ENCODE measurements at regions not wholly inside any gene's neighbourhood (a gene's known extent, or its start where the extent isn't known, plus 50 kb on each side); places are given as distances from the start of the nearest gene placed in this dataset.

DNA sequence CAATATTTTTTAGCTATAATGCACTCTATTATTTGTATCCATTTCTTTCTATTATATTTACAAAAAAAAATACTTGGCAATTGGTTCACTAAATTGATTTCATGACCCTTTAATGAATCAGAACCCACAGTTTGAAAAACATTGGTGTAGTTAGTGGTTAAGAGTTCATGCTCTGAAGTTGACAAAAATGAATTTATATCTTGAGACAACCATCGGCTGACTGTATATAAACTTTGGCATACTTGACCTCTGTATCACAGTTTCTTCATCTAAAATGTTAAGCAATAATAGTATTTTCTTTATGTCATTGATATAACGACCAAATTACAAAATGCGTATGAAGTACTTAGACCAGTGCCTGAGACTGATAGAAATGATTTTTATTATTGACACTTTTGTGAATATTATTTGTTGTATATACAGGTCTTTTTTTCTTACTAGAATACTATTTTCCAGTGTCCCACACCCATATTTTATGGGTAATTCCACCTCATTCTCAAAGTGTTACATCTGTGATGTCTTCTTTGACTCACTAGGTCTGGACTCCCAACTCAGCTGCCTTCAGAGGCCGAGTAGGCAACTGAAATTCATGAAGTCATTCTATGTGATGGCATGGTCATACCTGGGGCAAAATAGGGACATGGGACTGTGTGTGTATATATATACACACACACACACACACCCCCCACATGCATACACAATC, 459.2 kb downstream of the RFPL4B start:
- DNase-seq = peak; percentile 66

DNA sequence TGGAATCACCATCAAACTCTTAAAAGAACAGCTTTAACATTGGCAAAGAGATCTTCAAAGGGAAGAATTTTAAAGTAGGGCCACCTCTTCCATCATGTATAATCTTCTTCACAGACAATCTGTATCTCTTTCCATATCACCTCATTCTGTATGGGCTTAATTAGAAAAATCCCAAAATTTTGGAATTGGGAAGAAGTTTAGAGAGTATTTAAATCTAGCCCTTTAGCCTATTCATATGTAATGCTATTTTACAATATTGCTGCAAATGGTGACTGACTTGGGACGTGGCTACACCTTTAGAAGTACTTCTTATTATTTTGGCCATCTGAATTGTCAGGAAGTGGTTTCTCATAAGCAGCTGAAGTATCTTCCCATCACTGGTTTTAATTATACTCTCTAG, 474.3 kb downstream of the RFPL4B start:
- DNase-seq = no peak

DNA sequence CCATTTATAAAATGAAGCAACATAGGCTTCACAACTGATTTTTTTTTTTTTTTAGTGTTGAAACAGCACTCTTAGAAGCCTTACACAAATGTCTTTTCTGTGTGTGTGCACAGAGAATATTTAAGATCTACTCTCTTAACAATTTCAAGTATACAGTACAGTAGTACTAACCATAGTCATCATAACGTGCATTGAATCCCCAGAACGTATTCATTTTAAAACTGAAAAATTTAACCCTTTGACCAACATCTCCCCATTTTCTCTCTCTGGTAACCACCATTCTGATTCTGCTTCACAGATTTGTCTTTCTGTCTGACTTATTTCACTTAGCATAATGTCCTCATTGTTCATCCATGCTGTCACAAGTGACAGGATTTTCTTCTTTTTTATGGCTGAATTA, 475.6 kb downstream of the RFPL4B start:
- no peak for DNase-seq

DNA sequence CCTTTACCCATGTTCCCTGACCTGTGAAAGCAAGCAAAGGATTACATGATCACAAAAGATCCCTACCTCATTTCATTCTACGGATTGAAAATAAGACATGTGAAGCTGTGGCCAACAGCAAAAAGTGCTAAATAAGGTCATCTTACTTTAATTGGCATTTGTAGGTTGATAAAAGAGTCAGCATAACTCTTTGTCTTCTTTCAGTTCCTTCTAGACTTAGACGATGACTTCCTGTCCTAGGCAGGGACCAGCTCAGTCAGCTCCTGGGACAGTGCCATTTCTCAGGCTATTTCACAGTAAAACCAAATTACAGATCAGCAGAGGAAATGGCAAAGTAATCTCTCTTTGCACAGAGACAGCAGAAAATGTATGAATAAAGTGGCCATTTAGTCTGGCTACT, 480.7 kb downstream of the RFPL4B start:
- peak; percentile 12 for DNase-seq

DNA sequence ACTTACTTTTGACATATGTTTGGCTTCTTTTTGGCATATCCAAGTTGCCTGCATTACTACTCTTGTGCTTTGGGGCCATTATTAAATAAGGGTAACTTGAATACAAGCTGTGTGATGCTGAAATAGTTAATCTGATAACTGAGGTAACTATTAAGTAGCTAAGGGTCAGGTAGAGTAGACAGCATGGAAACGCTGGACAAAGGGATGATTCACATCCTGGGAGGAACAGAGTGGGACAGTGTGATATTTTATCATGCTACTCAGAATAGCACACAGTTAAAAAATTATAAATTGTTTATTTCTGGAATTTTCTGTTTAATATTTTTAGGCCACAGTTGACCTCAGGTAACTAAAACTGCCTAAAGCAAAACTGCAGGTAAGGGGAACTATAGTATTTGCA, 483.9 kb downstream of the RFPL4B start:
- peak; percentile 10 for DNase-seq

DNA sequence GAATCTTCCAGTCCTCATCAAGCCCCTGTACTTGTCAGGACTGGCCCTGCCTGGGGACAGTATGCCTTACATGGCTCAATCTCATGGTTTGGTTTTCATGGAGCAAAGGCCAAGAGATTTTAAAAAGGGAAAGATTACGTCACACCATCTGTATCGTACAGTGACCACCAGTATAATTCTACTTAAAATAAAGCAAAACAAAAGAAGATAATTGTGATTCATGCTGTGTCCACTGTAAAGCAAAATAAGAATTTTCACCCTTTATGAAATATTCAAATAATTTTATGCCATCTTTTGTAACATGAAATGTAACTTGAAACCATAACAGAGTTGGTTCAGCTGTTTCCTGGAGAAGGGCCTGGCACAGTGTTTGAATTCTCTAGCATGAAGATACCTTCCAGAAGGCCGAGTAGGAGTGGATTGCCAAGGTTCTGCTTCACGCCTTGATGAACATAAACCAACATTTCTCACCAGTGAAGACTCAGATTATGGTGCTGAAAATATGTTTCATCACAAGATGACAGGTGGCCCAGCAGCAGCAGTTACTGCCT, 486.5 kb downstream of the RFPL4B start:
- peak; percentile 1 for DNase-seq

DNA sequence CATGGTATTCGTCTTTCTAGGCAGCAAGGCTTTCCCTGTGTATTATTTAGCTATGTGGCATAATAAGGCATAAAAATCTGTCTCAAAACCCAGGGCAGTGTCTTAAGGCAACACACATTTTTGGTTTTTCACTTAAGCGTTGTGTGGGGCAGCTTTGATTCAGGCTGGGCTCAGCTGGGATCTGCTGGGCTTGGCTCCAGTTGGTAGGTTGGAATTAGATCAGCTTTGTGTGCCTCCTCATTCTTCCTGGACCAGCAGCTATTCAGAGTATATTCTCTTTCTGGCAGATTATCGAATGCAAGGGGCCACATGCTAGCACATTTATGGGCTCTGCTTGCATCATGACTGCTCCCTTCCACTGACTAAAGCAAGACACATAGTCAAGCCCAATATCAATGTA, 487.9 kb downstream of the RFPL4B start:
- no peak for DNase-seq

DNA sequence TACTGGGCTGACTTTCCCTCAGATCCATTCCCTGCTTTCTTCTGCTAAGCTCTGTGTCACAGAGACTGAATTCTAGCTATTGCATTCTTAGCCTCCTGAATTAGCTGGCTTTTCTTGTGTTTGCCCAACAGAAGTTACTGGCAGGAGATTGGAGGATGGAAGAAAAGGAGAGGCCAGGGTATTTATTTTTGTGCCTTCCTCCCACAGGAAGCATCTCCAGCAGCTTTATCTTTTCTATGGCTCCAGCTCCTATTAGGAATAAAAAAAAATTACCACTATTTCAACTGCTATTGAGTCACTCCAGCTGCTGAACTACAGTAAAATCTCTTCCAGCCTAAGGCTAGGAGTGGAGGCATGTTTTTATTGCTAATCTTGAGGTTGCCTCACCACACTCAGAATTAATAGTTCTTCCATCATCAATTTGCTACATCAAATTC, 492.4 kb downstream of the RFPL4B start:
- peak; percentile 74 for DNase-seq

DNA sequence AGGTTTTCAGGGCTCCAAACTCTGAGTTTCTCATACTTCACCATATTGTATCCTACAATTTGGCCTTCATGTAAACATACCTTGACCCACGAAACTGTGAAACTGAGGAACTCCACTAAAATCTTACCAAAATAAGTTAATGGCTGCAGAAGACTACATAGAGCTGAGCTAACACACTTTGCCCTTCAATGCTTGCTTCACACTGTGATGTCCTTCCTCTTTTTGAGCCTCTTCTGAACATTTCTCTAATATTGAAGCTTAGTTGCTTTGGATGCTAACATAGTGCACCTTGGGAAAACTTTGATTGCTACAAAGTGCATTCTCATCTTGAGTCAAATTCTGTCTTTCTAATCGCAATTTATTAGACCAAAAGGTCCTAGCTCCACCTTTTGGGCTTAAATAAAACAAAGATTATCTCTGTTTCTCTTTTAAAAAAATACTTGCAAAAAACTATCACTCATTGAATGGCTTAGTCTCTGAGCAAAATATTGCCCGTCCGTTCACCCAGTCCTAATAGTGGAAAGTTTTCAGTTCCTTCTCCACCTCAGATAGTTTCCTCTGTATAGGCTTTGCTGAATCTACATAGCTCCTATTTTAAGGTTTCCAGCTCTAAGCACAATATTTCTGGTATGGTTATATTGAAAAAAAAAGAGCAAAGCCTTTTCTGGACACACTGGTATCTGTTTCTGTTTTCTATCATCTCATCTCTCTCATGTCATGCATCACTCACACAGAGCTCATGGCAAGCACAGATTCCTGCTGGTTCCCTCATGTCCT, 494.6 kb downstream of the RFPL4B start:
- no peak for DNase-seq

DNA sequence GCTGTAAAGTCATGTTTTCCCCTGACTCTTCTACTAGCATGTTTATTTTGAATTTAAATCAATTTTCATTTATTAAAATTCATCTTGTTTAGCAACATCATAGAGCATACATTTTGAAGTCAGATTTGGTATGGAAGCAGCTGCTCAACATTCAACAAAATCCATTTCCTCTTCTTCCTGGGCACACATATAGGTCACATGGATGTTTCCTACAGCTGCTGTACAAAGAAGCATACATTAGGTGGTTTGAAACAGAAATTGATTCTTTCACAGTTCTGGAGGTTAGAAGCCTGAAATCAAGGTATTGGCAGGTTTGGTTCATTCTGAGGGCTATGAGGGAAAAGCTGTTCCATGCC, 495.2 kb downstream of the RFPL4B start:
- DNase-seq = no peak

DNA sequence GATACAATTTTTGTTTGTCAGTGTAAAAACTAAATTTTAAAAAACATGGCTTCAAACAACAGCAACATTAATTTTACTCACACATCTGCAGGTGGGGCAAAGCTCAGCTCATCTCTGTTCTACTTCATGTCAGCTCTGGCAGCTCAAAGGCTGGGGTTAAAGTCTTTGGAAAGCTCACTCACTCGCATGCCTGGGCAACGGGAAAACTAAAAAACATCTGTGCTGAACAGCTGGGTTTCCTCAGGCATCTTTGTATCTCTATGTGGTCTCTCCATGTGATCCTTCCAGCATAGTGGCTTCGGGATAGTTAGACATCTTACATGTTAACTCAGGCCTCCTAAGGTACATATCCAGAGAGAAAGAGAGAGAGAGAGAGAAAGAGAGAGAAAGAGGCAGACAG, 499.6 kb downstream of the RFPL4B start:
- DNase-seq = no peak

DNA sequence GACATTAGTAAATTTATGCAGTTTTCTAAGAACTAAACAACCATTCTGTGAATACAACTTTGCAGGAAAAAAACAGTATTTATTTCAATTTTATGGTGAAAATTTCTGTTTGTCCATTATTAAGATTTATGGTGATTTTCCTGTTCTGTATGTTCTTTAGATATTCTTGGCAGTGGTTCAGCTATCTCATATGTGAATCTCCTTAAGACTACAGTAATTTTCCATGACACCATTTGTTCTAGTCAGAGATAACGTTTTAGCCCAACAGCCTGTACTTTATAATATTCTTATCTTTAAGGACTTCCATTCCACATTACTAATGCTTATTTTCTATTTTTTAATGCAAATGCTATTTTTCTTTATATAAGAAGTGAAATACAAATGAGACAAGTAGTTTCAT, 504.0 kb downstream of the RFPL4B start:
- DNase-seq = no peak

DNA sequence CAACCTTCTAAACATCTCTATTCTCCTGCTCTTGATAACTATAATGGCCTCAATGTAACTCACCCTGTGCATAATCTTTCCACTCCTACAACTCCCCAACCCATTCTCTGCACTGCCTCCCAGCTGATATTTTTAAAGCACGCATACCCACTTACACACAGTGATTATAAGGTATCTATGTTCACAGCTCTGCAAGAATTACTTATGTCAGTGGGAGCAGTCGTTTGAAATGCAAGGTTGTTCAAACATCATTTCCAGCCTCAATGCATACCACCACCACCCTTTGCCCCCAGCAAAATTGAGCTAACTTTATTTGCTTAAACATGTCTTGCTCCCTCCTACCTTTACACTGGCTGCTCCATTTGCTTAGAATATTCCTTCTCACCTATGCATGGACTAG, 506.0 kb downstream of the RFPL4B start:
- no peak for DNase-seq

DNA sequence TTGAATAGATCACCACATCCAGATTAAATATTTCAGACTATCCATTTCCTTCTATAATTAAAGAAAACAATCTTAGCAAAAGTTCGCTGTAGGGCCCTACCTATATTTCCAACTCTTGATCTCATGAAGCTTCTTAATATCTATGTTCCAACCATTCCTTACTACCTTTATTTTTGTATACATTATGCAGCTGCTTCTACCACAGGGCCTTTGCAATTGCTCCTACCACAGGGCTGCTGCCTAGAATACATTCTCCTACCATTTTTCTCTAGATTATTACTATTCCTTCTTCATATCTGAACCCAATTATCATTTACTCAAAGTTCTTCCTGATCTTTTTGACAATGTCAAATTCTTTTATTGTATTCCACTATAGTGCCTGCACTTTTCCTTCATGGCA, 516.6 kb downstream of the RFPL4B start:
- no peak for DNase-seq

DNA sequence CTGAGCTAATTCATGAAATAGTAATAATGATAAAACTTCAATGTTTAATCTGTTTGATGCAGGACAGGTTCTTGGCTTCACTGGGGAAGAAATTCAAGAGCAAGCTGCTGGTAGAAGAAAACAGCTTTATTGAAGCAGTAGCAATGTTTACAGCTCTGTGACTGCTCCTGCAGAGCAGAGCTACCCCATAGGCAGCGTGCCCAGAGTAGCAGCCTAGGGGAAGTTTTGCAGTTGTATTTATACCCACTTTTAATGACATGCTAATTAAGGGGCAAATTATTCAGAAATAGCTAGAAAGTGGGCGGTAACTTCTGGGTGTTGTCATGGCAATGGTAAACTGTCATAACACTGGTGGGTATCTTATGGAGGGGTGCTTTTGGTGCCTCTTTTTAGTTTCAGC, 518.0 kb downstream of the RFPL4B start:
- no peak for DNase-seq

DNA sequence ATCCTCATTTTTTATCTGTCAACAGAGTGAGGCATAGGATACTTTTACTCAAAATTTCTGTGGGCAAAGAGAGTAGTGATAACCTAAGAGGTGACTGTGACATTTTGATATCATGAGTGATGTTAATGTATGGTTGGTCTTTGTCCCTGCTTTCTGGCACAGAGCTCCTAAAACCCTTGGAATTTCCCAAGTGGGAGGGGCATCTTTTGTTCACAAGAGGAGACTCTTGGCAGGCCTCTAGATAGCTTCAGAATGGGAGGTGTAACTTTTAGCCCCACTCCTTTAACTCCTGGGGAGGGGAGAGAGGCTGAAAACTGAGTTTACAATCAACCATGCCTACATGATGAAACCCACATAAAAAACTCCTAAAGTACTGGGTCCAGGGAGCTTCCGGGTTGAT, 527.8 kb downstream of the RFPL4B start:
- no peak for DNase-seq

DNA sequence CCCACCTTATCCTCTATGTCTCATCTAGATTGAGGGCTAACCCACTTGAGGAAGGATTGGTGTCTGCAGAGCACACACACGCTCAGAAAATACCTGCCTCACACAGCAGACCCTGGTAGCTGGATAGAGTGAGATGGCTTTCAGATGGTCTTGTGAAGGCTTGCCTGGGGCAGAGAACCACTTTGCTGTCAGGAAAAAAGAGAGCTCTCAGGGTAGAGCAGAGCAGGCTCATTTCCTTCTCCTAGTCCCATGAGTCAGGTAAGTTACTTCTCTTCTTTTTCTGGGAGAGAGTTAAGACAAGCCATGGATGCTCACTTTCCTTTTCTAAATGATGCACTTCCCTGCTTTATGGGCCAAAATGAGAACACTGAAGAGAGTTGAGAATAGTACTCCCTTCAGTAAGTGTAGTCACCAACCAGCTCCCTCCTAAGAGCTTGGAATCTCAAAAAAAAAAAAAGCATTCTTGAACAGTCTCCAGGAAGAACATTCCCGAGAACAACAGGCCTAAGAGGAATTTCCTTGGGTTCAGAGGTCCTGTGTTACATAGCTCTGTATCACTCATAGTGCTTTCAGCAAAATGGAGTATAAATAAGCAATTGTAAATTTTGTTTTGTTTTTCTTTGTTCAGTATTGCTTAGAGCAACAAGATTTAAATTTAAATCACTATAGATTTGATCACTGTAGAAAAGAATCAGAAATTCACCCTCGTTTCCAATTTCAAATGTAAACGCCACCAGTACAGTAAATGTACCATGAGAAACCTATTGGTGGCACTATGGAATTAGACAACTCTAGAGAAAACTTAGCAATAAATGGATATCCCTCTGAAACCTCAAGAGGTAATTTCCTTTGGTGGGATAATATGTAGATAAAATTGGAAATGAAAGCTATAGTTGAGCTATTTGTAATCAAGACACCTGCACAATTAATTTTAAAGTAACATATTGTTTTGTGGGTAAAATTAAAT, 530.3 kb downstream of the RFPL4B start:
- peak; percentile 94 for DNase-seq

DNA sequence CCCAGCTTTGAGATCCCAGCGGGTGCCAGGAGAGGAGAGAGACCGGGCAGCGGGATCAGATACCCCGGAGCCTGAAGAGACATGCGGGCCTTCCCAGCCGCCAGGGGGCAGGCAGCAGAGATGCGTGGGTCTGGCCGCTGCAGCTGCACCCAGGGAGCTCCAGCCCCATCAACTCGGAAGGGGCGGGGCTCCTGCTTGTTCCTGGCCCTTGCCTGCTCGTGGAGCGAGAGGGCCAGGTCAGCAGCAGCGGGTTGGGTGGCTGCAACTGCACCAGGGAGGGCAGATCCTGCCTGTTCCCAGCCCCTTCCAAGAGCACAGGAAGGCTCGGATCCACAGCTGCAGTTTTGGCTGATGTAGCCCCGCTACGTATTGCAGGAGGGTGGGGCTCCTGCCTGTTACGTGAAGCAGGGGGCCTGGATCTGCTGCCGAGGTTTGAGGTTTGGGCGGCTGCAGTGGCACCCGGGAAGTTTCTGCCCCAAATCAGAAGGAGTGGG, 532.8 kb downstream of the RFPL4B start:
- no peak for DNase-seq

DNA sequence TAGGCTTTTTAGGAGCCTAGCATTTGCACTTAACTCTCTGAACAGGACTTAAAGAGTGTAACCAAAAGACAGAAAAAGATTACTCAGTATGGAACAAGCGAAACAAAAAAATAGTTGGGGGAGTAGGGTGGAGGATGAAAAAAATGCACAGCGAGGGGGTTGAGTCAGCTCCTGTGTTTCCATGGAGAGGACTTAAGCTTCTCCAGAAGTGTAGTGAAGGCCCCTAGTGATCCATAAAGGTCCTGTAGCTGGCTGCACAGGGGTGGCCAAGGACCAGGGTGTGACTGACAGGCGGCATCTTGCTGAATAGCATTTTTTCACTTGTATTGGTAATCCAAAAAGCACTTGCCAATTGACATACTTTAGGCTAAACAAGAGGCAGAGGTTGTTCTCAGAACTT, 533.9 kb downstream of the RFPL4B start:
- DNase-seq = peak; percentile 54

DNA sequence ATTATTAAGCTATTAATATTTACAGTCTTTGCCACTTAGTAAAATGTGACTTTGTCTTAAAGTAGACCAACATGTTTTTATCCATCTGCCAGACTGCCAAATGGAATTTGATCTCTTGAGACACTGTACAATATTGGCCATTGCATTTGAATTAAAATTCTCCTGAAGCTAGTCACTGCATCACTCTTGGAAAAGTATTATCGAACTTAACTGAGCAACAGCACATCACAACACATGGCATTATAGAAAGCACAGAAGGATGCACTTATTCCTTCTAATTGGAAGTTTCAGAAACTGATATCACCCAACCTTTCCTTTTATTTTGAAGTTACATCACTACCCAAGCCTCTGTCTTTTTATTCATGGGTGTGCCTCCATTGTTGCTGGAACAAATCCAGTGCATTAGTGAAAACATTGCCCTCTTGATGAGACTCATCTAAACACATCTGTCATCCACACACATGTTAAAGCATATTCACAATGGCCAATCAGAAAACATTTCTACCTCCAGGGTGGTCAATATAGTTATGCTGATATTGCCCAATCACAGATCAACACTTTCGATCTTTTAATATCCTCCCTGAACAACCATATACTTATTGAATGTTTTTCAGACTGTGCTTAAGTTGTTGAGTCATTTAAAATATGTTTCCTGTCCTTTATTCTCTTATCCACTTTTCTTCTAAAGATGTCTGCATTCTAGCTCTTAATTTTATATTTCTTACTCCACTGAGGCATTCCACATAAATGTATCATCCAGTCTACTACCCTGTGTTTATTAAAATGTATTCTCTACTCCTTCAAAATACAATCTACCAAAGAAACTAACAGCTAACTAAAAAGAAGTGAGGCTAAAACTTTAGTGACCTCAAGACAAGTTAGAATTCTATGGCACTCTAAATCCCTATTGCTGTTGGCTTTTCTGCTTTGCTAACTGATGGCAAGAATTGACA, 535.0 kb downstream of the RFPL4B start:
- DNase-seq = peak; percentile 19

DNA sequence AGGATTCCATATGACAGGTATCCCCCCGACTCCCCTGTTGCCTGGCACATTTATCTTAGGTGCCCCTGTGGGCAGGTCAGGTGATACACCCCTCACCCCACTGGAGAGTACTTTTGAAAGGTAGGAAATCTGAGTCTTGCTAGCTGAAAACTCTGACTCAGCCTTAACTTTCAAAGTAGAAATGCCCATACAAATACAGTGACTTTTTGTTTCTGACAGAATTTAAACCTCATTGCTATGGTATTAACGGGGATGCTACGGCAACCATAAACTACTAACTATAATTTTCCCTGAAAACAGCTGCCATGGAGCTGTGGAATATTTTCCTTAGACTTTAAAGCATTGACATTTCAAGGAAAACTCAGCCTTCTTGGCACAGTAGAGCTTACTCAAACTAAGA, 536.0 kb downstream of the RFPL4B start:
- DNase-seq = no peak

DNA sequence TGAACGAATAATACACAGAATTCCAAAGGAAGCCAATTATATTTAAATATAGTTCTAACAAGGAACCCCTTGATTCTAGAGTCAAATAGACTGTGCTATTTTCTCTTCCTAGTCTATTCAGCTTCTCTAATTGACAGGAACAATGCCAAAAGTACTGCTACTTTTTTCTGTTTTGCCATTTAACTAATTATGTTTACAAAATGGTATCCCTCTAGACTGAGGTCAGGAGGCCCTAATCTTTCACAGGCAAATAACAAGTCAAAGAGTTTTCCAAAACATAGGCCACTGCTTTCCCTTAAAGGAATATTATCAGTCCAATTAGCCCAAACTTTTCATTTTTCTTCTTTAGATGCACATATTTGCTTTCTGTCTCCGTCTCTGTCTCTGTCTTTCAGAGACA, 539.3 kb downstream of the RFPL4B start:
- no peak for DNase-seq
